VCaP (cell line): ENCODE measurements at regions not wholly inside any gene's neighbourhood (a gene's known extent, or its start where the extent isn't known, plus 50 kb on each side); places are given as distances from the start of the nearest gene placed in this dataset.
"Not testable (repeated sequence)": the region's sequence is repeated elsewhere in the genome, so short reads cannot be mapped to it uniquely, and the experiment has no call there.

Experiments used
- H3K27ac ChIP-seq: fragments of 450-650 bp; 2 replicates; pipeline ENCODE4 v1.5.1; 2017
- CTCF ChIP-seq: fragments of 450-650 bp; conservative IDR thresholded peaks from 2 replicates; pipeline ENCODE4 v1.5.1; 2017; ENCODE audit warnings: mild to moderate bottlenecking, moderate library complexity

- no peak overlapping the region for H3K27ac ChIP-seq
- TF ChIP-seq CTCF: no peak
Observed at GRCh38 chr14:86083616-86084015, 553.7 kb downstream of the FLRT2 start.

DNA sequence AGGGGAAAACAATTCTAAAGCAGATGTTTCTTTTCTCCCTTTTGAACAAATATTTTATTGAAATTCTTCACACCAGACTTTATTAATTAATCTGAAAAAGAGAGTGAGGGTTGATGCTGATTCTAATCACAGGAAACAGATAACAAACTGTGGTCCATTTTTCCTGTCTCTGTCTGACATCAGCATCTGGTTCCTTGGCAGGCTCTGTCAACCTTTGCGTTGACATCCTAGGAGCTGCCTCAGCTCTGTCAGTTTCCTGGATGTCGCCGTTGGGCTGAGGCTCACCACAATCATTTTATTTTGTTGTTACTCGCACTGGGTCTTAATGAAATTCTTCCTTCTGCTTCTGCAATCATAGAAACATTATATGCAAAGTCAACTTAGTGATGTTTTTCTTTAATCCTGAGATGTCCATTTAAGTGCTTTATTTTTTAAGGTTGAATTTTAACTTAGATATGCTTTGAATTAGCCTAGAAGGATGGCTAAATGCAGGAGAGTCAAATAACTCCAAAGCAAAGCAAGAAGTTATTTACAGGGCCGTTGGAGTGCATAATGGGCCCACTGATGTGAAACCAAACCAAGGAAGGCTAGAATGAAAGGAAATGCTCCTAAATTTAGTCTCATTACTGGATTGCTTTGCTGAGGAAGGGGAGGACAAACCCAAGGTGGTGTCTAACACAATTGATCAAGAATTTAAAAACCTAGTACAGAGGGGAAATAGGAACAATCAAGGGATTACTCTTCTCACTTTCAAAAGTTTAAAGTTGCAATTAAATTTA is 542.4 kb downstream of the FLRT2 start:
- H3K27ac ChIP-seq: no peak overlapping the region

DNA sequence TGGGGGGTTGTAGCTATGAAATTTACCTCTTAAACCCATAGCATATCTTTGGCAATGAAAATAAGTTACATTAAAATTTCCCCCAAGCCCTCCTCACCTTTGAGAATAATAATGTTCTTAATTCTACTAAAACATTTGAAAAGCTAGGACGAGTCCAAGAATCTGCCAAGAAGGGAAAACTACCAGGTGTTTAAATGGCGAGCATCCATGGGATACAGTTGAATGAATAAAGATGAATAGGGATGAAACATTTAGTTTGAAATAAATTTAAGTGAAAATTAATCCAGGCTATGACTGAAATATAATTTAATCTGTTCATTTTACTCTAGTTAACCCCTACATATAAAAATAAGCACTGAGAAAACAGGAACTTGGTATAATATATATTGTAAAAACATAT is 536.7 kb downstream of the FLRT2 start:
- no peak for TF ChIP-seq CTCF
- H3K27ac ChIP-seq: no peak overlapping the region

More for the DNA sequence above, 542.4 kb downstream of the FLRT2 start:
- TF ChIP-seq CTCF: no peak

- TF ChIP-seq CTCF: no peak
- no peak overlapping the region for H3K27ac ChIP-seq
Observed at GRCh38 chr14:86065407-86065806, 535.5 kb downstream of the FLRT2 start.

DNA sequence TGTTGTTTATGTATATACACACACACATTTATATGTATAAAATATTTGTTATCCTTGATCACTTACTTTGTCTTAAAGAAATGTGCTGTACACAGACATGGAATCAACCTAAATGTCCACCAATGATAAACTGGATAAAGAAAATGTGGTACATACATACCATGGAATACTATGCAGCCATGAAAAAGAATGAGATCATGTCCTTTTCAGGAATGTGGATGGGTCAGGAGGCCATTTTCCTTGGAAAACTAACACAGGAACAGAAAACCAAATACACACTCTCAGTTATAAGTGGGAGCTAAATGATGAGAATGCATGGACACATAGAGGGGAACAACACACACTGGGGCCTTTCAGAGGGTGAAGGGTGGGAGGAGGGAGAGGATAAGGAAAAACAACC is 534.7 kb downstream of the FLRT2 start:
- H3K27ac ChIP-seq: not testable (repeated sequence)

DNA sequence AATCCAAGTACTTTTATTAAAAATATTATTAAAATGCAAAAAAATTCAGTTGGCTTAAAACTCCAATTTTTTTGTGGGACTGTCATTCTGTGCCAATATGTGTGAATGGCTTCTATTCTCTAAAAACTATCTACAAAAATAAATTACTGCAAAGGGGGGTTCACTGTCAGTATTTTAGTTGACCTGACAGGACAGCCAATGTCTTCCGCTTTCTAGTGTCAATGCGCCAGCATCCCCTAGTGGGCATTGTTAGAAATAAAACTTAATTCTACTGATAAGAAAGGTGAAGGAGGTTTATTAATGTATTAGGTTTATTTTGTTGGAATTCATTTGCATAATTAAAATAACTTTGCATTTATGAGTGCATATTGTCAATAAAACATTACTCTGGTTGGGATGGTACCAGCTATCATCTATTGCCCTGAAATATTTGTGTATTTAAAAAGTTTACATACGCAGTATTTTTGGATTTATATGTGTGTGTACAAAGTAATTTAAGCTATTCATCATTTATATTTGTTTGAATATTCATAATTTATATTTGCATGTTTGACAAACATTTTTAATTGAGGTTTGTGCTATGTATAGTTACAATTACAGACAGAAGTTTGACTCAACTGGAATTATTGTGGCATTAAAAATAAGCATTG is 527.2 kb downstream of the FLRT2 start:
- H3K27ac ChIP-seq: no peak overlapping the region
- TF ChIP-seq CTCF: peak; percentile 96

GRCh38 chr14:86055512-86056075 is 525.6 kb downstream of the FLRT2 start:
- TF ChIP-seq CTCF: peak; percentile 73
- no peak overlapping the region for H3K27ac ChIP-seq

- no peak overlapping the region for H3K27ac ChIP-seq
- TF ChIP-seq CTCF: no peak
Observed at GRCh38 chr14:86052868-86053267, 522.9 kb downstream of the FLRT2 start.
